Endothelial cell of umbilical vein (primary cell): ENCODE measurements at regions not wholly inside any gene's neighbourhood (a gene's known extent, or its start where the extent isn't known, plus 50 kb on each side); places are given as distances from the start of the nearest gene placed in this dataset.

Source experiments
- BruUV-seq: library from RNA; stranded (reverse); fragments of 400-500 nt; replicated peaks from 2 replicates; lab custom pipeline; 2021; lab: Mats Ljungman, UMichigan
- CTCF ChIA-PET: fragments of 300-600, 350-600 bp; sonication (Branson Sonifier 250); formaldehyde crosslinking; loops from one replicate; lab custom pipeline; 2021; ENCODE audit warnings: antibody characterized with exemption, inconsistent platforms; lab: Charles Lee
- POLR2A ChIA-PET: fragments of 300-600, 350-600 bp; sonication (Branson Sonifier 250); formaldehyde crosslinking; loops from one replicate; lab custom pipeline; 2021; ENCODE audit warnings: antibody characterized with exemption, inconsistent platforms; lab: Charles Lee
- DNase-seq: peaks from one replicate; pipeline ENCODE4 v3.0.0-alpha.2; 2011; ENCODE audit warnings: low read depth, low spot score
- FAIRE-seq: peaks from 2 replicates; lab custom pipeline; 2011; peaks lifted over from hg19 to GRCh38; lab: Jason Lieb, UNC
- H2AFZ ChIP-seq: 2 replicates; pipeline ENCODE4 v1.6.0; 2012; ENCODE audit warnings: low read depth, low read length, control low read depth, inconsistent platforms
- H3K27ac ChIP-seq: 2 replicates; pipeline ENCODE4 v1.5.1; 2011; ENCODE audit warnings: low read depth, mild to moderate bottlenecking, control low read depth, low read length, moderate library complexity; ENCODE audit not compliant: insufficient read depth
- H3K27me3 ChIP-seq, 2 experiments: 2 replicates each; pipeline versions ENCODE4 v1.6.0 to v1.6.1; 2011; ENCODE audit warnings: low read length in 2 of 2, mixed read lengths in 1 of 2; ENCODE audit not compliant: control insufficient read depth in 2 of 2, insufficient read depth in 2 of 2
- H3K36me3 ChIP-seq, 2 experiments: 2 replicates in 1 of 2; 3 replicates in 1 of 2; pipeline ENCODE4 v1.5.1; 2011; ENCODE audit warnings: low read length in 2 of 2, mild to moderate bottlenecking in 1 of 2, moderate library complexity in 1 of 2; ENCODE audit not compliant: control insufficient read depth in 2 of 2, insufficient read depth in 2 of 2; ENCODE audit errors: extremely low read depth in 1 of 2
- H3K4me1 ChIP-seq: 3 replicates; pipeline ENCODE4 v1.5.1; 2011; ENCODE audit warnings: mild to moderate bottlenecking, low read length; ENCODE audit not compliant: control insufficient read depth, insufficient read depth; ENCODE audit errors: extremely low read depth
- H3K4me2 ChIP-seq: 2 replicates; pipeline ENCODE4 v1.6.1; 2011; ENCODE audit warnings: low read length, control low read depth, mixed read lengths; ENCODE audit not compliant: insufficient read depth
- H3K4me3 ChIP-seq, 3 experiments: fragments of 200-600 bp in 1 of 3; sonication (generic), shearing (Covaris generic) in 1 of 3; replicated peaks in 1 of 3; 2 replicates each; pipeline ENCODE4 v1.5.1; 2011 to 2016; ENCODE audit warnings: control low read depth in 3 of 3, low read length in 3 of 3, mild to moderate bottlenecking in 2 of 3, inconsistent platforms in 1 of 3, low read depth in 1 of 3, moderate library complexity in 1 of 3; ENCODE audit not compliant: insufficient read depth in 1 of 3
- H3K79me2 ChIP-seq: 2 replicates; pipeline ENCODE4 v1.6.0; 2012; ENCODE audit warnings: low read length, inconsistent platforms; ENCODE audit not compliant: control insufficient read depth, insufficient read depth
- H3K9ac ChIP-seq: replicated peaks from 2 replicates; pipeline ENCODE3; 2011; ENCODE audit warnings: low read length, control low read depth; ENCODE audit not compliant: insufficient read depth; ENCODE audit errors: extremely low read depth
- H3K9me1 ChIP-seq: replicated peaks from 3 replicates; pipeline ENCODE4 v1.6.0; 2011; ENCODE audit warnings: mild to moderate bottlenecking, low read length; ENCODE audit not compliant: control insufficient read depth, insufficient read depth; ENCODE audit errors: extremely low read depth
- H3K9me3 ChIP-seq: replicated peaks from 2 replicates; pipeline ENCODE4 v1.5.1; 2012; ENCODE audit warnings: low read length, inconsistent platforms; ENCODE audit not compliant: control insufficient read depth, insufficient read depth
- H4K20me1 ChIP-seq: replicated peaks from 2 replicates; pipeline ENCODE3; 2011; ENCODE audit warnings: mild to moderate bottlenecking, low read length; ENCODE audit not compliant: control insufficient read depth, insufficient read depth; ENCODE audit errors: extremely low read depth
- CTCF ChIP-seq, 2 donors: IDR thresholded peaks; 1 replicate in 1 of 2; 2 replicates in 1 of 2; pipeline ENCODE4 v1.5.1; 2011; ENCODE audit warnings: low read length in 2 of 2, mild to moderate bottlenecking in 2 of 2, moderate library complexity in 2 of 2, control low read depth in 1 of 2, inconsistent platforms in 1 of 2, low read depth in 1 of 2; ENCODE audit not compliant: insufficient read depth in 1 of 2; ENCODE audit errors: extremely low read depth in 1 of 2
- EZH2 ChIP-seq: IDR thresholded peaks from 2 replicates; pipeline ENCODE4 v1.6.1; 2012; ENCODE audit warnings: borderline replicate concordance, low read depth, mild to moderate bottlenecking, moderate library complexity, low read length, inconsistent platforms; ENCODE audit not compliant: severe bottlenecking
- FOS ChIP-seq: IDR thresholded peaks from 2 replicates; pipeline ENCODE4 v1.6.1; 2011; ENCODE audit warnings: mild to moderate bottlenecking, low read length, moderate library complexity, borderline replicate concordance; ENCODE audit not compliant: insufficient read depth
- GATA2 ChIP-seq: IDR thresholded peaks from 2 replicates; pipeline ENCODE4 v1.7.0; 2011; ENCODE audit warnings: low read depth, mild to moderate bottlenecking, moderate library complexity, mixed read lengths, low read length; ENCODE audit not compliant: insufficient read length, insufficient read depth
- JUN ChIP-seq: IDR thresholded peaks from 2 replicates; pipeline ENCODE4 v1.6.1; 2011; ENCODE audit warnings: borderline replicate concordance, low read depth; ENCODE audit not compliant: insufficient read length, insufficient read depth
- MAX ChIP-seq: IDR thresholded peaks from 2 replicates; pipeline ENCODE4 v1.6.1; 2011; ENCODE audit not compliant: insufficient read depth, insufficient read length
- MYC ChIP-seq: IDR thresholded peaks from one replicate; pipeline ENCODE4 v1.6.1; 2011; ENCODE audit warnings: mild to moderate bottlenecking, low read depth, low read length
- POLR2A ChIP-seq: IDR thresholded peaks from 2 replicates; pipeline ENCODE4 v1.6.1; 2012; ENCODE audit warnings: low read depth, mild to moderate bottlenecking, control low read depth, low read length
- POLR2AphosphoS5 ChIP-seq: IDR thresholded peaks from 2 replicates; pipeline ENCODE4 v1.6.1; 2012; ENCODE audit warnings: low read depth, mild to moderate bottlenecking, control low read depth, low read length, moderate library complexity; ENCODE audit not compliant: insufficient read depth
- dilution Hi-C: fragments of 300-500 bp; cut with MboI; formaldehyde crosslinking; loops from one replicate; pipeline ENCODE4 v1.15.0; 2019; ENCODE audit warnings: low sequenced_read_pairs; ENCODE audit not compliant: extremely low pct_ligation_motif_present
- intact Hi-C: fragments of 100-400 bp; cut with micrococcal nuclease; formaldehyde crosslinking; loops from one replicate; pipeline ENCODE4 v1.10.0; 2022

GRCh38 chr22:47563406-47564157, 801.1 kb downstream of the TBC1D22A start:
- DNase-seq (no peak), FAIRE-seq (no peak)
- Histone ChIP-seq H3K9ac (no peak overlapping the region), H3K4me3 (no peak overlapping the region), H2AFZ (no peak overlapping the region), H3K27ac (no peak overlapping the region), H3K79me2 (no peaks in the 10 kb centered on the region), H3K9me3 (peaks cover 4% of the 10 kb centered on the region), H3K27me3 (no peaks in the 10 kb centered on the region), H3K36me3 (no peaks in the 10 kb centered on the region), H3K9me1 (no peaks in the 10 kb centered on the region), H3K4me1 (no peaks in the 10 kb centered on the region), H3K4me2 (no peak overlapping the region), H4K20me1 (no peaks in the 10 kb centered on the region)
- no TSS peak for BruUV-seq
- intact Hi-C loops = no loop called here
- dilution Hi-C loops = no loop called here
- ChIA-PET CTCF (no interaction called here), POLR2A (no interaction called here)
- TF ChIP-seq GATA2 (no peak), MAX (no peak), FOS (no peak), JUN (no peak), EZH2 (no peak), POLR2AphosphoS5 (no peak), MYC (no peak), CTCF (IDR thresholded peaks at IDR 0.05; ENCODE audit: extremely low read depth in 1 of 2, insufficient read depth in 1 of 2, low read depth in 1 of 2, low read length in 2 of 2) (no peak), POLR2A (no peak)
